ENCODE measurements at regions not wholly inside any gene's neighbourhood (a gene's known extent, or its start where the extent isn't known, plus 50 kb on each side); places are given as distances from the start of the nearest gene placed in this dataset.

- TF ChIP-seq CTCF (IDR thresholded peaks at IDR 0.05) = no peak
- no peak for TF ChIP-seq POLR2A (IDR thresholded peaks at IDR 0.05)
- no peak for TF ChIP-seq POLR2AphosphoS5 (IDR thresholded peaks at IDR 0.05)
Observed at GRCh38 chr13:37997641-37998040, 128.1 kb upstream of the TRPC4 start.

Measured in transverse colon (tissue), 4 donors.